ENCODE measurements at regions not wholly inside any gene's neighbourhood (a gene's known extent, or its start where the extent isn't known, plus 50 kb on each side); places are given as distances from the start of the nearest gene placed in this dataset.

DNA sequence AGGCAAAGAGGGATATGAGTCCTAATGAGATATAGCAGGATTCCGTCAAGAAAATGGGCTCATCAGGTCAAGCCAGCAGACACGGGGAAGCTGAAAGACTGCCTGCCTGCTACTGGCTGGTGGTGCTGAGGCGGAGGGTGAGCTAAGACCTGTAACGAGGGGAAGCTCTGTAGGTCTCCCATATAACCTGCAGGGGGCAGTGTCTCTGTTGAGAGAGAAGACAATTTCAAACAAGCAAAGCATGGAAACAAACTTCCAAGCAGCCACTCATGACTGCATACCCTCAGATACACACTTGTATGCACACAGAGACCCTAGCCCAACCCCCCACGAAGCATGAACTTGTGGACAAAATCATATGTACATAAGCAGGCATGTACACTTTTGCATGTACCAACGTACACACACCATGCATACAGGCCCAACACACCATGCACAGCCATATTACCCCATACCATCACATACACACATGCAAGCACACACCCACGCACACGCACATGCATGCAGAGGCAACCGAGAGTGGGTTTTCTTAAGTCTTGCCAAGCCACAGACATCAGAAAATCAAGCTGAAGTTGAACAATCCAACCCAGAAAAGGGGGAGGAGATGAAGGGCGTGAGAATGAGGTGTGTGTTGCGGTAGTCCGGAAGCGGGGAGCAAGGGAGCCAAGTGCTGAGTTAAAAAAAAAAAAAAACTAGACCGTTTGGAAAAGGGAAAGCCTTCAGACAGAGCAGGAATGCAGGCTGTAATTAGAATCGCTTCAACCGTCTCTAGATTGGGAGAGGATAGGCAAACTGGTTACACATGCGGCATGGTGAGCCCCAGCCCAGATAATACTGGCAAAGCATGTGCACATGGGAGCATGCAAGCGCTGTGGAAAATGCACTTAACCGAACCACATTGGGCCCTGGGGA lies 71.0 kb downstream of the PJA1 start:
- TF ChIP-seq MYNN (tag by site-specific recombination; IDR thresholded peaks at IDR 0.05; ENCODE audit: borderline replicate concordance) (no peak), RBAK (tag by site-specific recombination; IDR thresholded peaks at IDR 0.05) (no peak), ZNF121 (tag by site-specific recombination; IDR thresholded peaks at IDR 0.05) (no peak), ZNF654 (tag by site-specific recombination; IDR thresholded peaks at IDR 0.05; ENCODE audit: low read depth) (no peak; the same call in 1 of the 2 replicates), ZNF707 (tag by site-specific recombination; IDR thresholded peaks at IDR 0.05) (no peak), ZNF341 (tag by site-specific recombination; IDR thresholded peaks at IDR 0.05; ENCODE audit: low read depth) (no peak)
- TF ChIP-seq, protein P1, sequence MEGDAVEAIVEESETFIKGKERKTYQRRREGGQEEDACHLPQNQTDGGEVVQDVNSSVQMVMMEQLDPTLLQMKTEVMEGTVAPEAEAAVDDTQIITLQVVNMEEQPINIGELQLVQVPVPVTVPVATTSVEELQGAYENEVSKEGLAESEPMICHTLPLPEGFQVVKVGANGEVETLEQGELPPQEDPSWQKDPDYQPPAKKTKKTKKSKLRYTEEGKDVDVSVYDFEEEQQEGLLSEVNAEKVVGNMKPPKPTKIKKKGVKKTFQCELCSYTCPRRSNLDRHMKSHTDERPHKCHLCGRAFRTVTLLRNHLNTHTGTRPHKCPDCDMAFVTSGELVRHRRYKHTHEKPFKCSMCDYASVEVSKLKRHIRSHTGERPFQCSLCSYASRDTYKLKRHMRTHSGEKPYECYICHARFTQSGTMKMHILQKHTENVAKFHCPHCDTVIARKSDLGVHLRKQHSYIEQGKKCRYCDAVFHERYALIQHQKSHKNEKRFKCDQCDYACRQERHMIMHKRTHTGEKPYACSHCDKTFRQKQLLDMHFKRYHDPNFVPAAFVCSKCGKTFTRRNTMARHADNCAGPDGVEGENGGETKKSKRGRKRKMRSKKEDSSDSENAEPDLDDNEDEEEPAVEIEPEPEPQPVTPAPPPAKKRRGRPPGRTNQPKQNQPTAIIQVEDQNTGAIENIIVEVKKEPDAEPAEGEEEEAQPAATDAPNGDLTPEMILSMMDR (tag by site-specific recombination; IDR thresholded peaks at IDR 0.05): peak; percentile 60; the same call in 1 of the 2 replicates
- TF ChIP-seq, protein P2, sequence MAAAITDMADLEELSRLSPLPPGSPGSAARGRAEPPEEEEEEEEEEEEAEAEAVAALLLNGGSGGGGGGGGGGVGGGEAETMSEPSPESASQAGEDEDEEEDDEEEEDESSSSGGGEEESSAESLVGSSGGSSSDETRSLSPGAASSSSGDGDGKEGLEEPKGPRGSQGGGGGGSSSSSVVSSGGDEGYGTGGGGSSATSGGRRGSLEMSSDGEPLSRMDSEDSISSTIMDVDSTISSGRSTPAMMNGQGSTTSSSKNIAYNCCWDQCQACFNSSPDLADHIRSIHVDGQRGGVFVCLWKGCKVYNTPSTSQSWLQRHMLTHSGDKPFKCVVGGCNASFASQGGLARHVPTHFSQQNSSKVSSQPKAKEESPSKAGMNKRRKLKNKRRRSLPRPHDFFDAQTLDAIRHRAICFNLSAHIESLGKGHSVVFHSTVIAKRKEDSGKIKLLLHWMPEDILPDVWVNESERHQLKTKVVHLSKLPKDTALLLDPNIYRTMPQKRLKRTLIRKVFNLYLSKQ (tag by site-specific recombination; IDR thresholded peaks at IDR 0.05; ENCODE audit: borderline replicate concordance): no peak

Measured in HEK293 (cell line).